Stomach (tissue), 8 donors: ENCODE measurements at regions not wholly inside any gene's neighbourhood (a gene's known extent, or its start where the extent isn't known, plus 50 kb on each side); places are given as distances from the start of the nearest gene placed in this dataset.

Experiments used
- DNase-seq, 2 donors: peaks; one replicate each; pipeline versions ENCODE4 v3.0.0 to v3.0.0-alpha.2; 2013 to 2019
- H3K27ac ChIP-seq, 5 donors: fragments of 200-600 bp in 4 of 5; sonication (generic) in 4 of 5; one replicate each; pipeline ENCODE4 v1.5.1; 2013 to 2019; ENCODE audit warnings: mild to moderate bottlenecking in 1 of 5, moderate library complexity in 1 of 5
- H3K27me3 ChIP-seq, 3 donors: fragments of 200-600 bp; sonication (generic); one replicate each; pipeline ENCODE4 v1.5.1; 2017 to 2019; ENCODE audit warnings: mixed run types in 1 of 3
- H3K36me3 ChIP-seq, 4 donors: fragments of 200-600 bp; sonication (generic); 1 replicate in 3 of 4; 2 replicates in 1 of 4; pipeline ENCODE4 v1.5.1; 2016 to 2019
- H3K4me1 ChIP-seq, 4 donors: fragments of 200-600 bp; sonication (generic); one replicate each; pipeline ENCODE4 v1.5.1; 2016 to 2019
- H3K4me3 ChIP-seq, 4 donors: fragments of 200-600 bp; sonication (generic) in 3 of 4; one replicate each; pipeline ENCODE4 v1.5.1; 2016 to 2019; ENCODE audit warnings: mild to moderate bottlenecking in 1 of 4
- H3K9me3 ChIP-seq, 4 donors: fragments of 200-600 bp; sonication (generic); one replicate each; pipeline ENCODE4 v1.5.1; 2016 to 2019
- CTCF ChIP-seq, 7 experiments: fragments of 450-650 bp in 4 of 7; fragments of 200-600 bp in 3 of 7; sonication (generic) in 3 of 7; IDR thresholded peaks; one replicate each; pipeline ENCODE4 v1.5.1; 2016 to 2019; ENCODE audit warnings: antibody characterized with exemption in 7 of 7, control low read depth in 2 of 7, mild to moderate bottlenecking in 1 of 7
- EP300 ChIP-seq: sonication (generic); formaldehyde crosslinking; IDR thresholded peaks from one replicate; pipeline ENCODE4 v1.6.1; 2017; ENCODE audit warnings: antibody characterized with exemption
- POLR2A ChIP-seq, 4 donors: fragments of 450-650 bp; IDR thresholded peaks; one replicate each; pipeline ENCODE4 v1.6.1; 2016; ENCODE audit warnings: antibody characterized with exemption in 4 of 4, control low read depth in 2 of 4, mild to moderate bottlenecking in 1 of 4, moderate library complexity in 1 of 4
- POLR2AphosphoS5 ChIP-seq, 3 donors: sonication (generic); formaldehyde crosslinking; IDR thresholded peaks; one replicate each; pipeline ENCODE4 v1.6.1; 2016; ENCODE audit warnings: antibody characterized with exemption in 3 of 3
- WGBS, 5 donors: extraction: QIAGEN DNeasy Blood & Tissue Kit in 3 of 5; methylation state at CpG; one replicate each; pipeline versions ENCODE4 v1.1.5 to v1.1.7; 2013 to 2018; 5-methylcytosine and 5-hydroxymethylcytosine counted together
- intact Hi-C: fragments of 100-400 bp; cut with DNase I; formaldehyde crosslinking; loops from one replicate; pipeline ENCODE4 v1.15.1; 2023; ENCODE audit warnings: low total_unique reads
- donor health status: healthy with polysubstance abuse.
- donor health status: Bipolar disorder and iron deficiency.
- donor health status: healthy.

- Histone ChIP-seq H3K9me3 (peaks cover 0 to 4% (median 0%) of the 10 kb centered on the region in 4 donors), H3K36me3 (no peaks in the 10 kb centered on the region), H3K4me3 (no peak overlapping the region), H3K27ac (no peak overlapping the region), H3K27me3 (no peaks in the 10 kb centered on the region), H3K4me1 (no peaks in the 10 kb centered on the region)
- TF ChIP-seq EP300 (no peak), POLR2A (IDR thresholded peaks at IDR 0.05) (no peak), POLR2AphosphoS5 (IDR thresholded peaks at IDR 0.05) (no peak), CTCF (IDR thresholded peaks at IDR 0.05) (no peak)
- intact Hi-C loops, result no loop called here
- no peak for DNase-seq
- WGBS, 5 donors, result 80 to 87% (median 83%) methylated on average over 3 of the region's 3 CpGs
These were observed 1497.5 kb downstream of the DPP10 start for GRCh38 chr2:115939902-115940301.

DNA sequence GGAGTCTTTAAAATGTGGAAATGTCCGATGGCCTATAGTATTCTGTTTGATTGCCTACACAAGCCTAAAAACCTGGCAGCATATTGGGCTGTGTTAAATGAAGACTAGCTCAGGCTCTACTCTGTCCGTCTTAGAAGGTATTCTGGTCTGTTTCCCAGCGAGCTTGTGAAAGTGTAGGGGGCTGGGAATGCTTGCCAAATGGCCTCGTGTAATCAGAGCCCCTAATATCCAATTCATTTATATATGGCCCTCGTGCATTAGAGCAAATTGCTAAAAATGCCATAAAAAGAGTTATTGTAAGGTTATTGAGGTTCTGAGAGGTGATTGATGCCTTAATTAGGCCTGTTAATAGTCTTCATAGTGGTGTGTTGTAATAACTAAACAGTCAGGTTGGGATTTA is 1500.4 kb downstream of the DPP10 start:
- TF ChIP-seq POLR2A (IDR thresholded peaks at IDR 0.05), result no peak
- no peak for TF ChIP-seq CTCF (IDR thresholded peaks at IDR 0.05)
- TF ChIP-seq EP300, result no peak
- no peak for TF ChIP-seq POLR2AphosphoS5 (IDR thresholded peaks at IDR 0.05)
- Histone ChIP-seq H3K36me3 (no peaks in the 10 kb centered on the region), H3K9me3 (peaks cover 0 to 4% (median 0%) of the 10 kb centered on the region in 4 donors), H3K27ac (no peak overlapping the region), H3K4me3 (no peak overlapping the region), H3K27me3 (no peaks in the 10 kb centered on the region), H3K4me1 (no peaks in the 10 kb centered on the region)
- no peak for DNase-seq
- intact Hi-C loops, result no loop called here
- 48 to 58% (median 54%) methylated on average over 5 of the region's 5 CpGs for WGBS, 5 donors

- peaks cover 0 to 15% (median 8%) of the 10 kb centered on the region in 4 donors for H3K9me3 ChIP-seq
- no peaks in the 10 kb centered on the region for H3K4me1 ChIP-seq
- no peak for DNase-seq
- 57 to 84% (median 76%) methylated on average over 1 of the region's 1 CpG for WGBS, 5 donors
- H3K27ac ChIP-seq, result no peak overlapping the region
- H3K36me3 ChIP-seq, result no peaks in the 10 kb centered on the region
- H3K4me3 ChIP-seq, result no peak overlapping the region
- intact Hi-C loops, result no loop called here
- TF ChIP-seq POLR2A (IDR thresholded peaks at IDR 0.05) (no peak), CTCF (IDR thresholded peaks at IDR 0.05) (no peak), EP300 (no peak)
- no peaks in the 10 kb centered on the region for H3K27me3 ChIP-seq
These were observed 1503.9 kb downstream of the DPP10 start for GRCh38 chr2:115946341-115946740.

DNA sequence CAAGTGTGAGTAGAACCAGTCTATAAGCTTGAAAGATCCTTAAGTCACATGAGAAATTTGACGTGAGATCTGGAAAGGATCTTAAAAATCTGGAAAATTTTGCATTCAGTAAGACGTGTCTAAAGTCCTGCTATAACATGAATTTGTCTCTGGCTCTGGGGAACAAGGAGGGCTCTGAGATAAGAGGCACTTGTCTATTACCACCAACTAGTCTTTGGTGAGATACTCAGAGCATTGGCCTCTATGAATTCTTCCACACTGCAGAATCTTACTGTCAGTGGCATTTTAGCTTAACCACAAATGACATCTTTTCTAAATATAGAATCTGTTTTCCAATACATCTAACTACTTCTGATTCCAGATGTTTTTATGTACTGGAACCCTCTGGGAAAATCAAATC is 1504.5 kb downstream of the DPP10 start:
- Histone ChIP-seq H3K27me3 (no peaks in the 10 kb centered on the region), H3K27ac (no peak overlapping the region), H3K4me1 (no peaks in the 10 kb centered on the region), H3K4me3 (no peak overlapping the region), H3K36me3 (no peaks in the 10 kb centered on the region), H3K9me3 (peaks cover 0 to 15% (median 8%) of the 10 kb centered on the region in 4 donors)
- WGBS, 5 donors, result 62 to 82% (median 75%) methylated on average over 2 of the region's 2 CpGs
- intact Hi-C loops, result no loop called here
- no peak for TF ChIP-seq POLR2AphosphoS5 (IDR thresholded peaks at IDR 0.05)
- TF ChIP-seq POLR2A (IDR thresholded peaks at IDR 0.05), result no peak
- no peak for TF ChIP-seq EP300
- no peak for DNase-seq

DNA sequence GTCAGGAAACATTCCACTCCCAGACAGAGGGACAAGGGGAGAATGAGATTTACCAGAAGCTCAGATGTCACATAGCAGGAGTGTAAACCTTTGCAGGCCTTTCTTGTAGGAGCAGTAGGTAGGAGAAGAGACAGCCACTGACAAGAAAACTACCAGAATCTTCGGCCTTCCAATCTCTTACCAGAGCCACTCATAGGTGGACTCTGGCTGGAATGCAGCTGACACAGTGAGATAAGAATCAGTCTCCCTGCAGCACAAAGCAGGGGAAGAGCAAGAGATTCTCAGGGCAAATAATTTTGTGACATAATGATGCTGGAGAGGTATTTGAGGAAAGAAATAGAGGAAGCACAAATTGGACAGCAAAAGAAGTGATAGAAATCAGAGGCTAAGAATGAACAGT is 1534.5 kb downstream of the DPP10 start:
- no peak overlapping the region for H3K4me3 ChIP-seq

More for the DNA sequence above, 1534.5 kb downstream of the DPP10 start:
- 8 to 20% (median 15%) methylated on average over 1 of the region's 1 CpG for WGBS, 5 donors
- DNase-seq, result no peak
- no peaks in the 10 kb centered on the region for H3K27me3 ChIP-seq
- H3K4me1 ChIP-seq, result no peaks in the 10 kb centered on the region
- intact Hi-C loops, result no loop called here
- no peak overlapping the region for H3K27ac ChIP-seq
- H3K36me3 ChIP-seq, result no peaks in the 10 kb centered on the region
- TF ChIP-seq POLR2AphosphoS5 (IDR thresholded peaks at IDR 0.05), result no peak
- peaks cover 0 to 15% (median 5%) of the 10 kb centered on the region in 4 donors for H3K9me3 ChIP-seq
